Activated gamma-delta T cell treated with Interleukin-2 at 50 U/mL for 16 hours (primary cell): ENCODE measurements at regions not wholly inside any gene's neighbourhood (a gene's known extent, or its start where the extent isn't known, plus 50 kb on each side); places are given as distances from the start of the nearest gene placed in this dataset.
"Not testable (repeated sequence)": the region's sequence is repeated elsewhere in the genome, so short reads cannot be mapped to it uniquely, and the experiment has no call there.

Source experiments
- DNase-seq: peaks from one replicate; pipeline ENCODE4 v3.0.0-alpha.2; 2020

DNA sequence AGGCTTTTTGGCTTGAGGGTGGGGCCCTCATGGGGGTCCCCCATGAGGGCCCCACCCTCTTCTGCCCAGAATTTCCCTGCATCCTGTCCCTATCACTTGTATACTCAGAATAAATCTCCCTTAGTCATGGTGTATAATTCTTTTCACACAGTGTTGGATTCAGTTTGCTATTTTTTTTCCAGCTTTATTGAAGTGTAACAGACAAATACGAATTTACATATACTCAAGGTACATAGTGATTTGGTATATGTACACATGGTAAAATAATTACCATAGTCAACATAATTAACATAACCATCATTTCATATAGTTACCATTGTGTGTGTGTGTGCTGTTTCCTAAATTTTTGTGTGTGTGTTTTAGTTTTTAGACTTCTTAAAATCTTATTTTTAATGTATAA, 289.4 kb downstream of the CNTNAP3B start:
- DNase-seq = not testable (repeated sequence)

DNA sequence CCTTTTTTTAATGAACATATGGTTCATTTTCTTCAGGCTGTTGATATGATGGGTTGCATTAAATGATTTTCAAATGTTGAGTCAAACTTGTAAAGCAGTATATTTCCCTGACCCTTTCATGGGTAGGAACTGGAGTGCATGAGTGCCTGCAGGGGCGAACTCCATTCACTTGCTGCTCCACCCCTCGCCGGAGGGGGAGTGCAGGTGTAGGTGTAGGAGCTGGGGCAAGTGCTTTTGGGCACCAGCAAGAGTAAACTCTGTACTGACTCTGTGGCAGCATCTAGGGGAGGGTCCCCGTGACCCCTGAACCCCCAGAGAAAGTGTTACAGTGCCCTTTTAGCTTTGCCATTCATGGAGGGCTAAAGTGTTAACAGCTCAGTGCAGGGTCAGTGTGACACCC, 290.3 kb downstream of the CNTNAP3B start:
- not testable (repeated sequence) for DNase-seq

DNA sequence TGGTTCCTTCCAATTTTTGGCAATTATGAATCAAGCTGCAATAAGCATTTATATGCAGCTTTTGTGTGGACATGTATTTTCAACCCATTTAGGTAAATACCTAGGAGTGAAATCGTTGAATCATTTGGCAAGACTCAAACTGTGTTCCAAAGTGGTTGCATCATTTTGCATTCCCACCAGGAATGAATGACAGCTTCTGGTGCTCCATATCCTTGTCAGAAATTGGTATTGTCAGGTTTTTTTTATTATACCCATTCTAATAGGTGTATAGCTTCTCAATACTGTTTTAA, 290.7 kb downstream of the CNTNAP3B start:
- not testable (repeated sequence) for DNase-seq

DNA sequence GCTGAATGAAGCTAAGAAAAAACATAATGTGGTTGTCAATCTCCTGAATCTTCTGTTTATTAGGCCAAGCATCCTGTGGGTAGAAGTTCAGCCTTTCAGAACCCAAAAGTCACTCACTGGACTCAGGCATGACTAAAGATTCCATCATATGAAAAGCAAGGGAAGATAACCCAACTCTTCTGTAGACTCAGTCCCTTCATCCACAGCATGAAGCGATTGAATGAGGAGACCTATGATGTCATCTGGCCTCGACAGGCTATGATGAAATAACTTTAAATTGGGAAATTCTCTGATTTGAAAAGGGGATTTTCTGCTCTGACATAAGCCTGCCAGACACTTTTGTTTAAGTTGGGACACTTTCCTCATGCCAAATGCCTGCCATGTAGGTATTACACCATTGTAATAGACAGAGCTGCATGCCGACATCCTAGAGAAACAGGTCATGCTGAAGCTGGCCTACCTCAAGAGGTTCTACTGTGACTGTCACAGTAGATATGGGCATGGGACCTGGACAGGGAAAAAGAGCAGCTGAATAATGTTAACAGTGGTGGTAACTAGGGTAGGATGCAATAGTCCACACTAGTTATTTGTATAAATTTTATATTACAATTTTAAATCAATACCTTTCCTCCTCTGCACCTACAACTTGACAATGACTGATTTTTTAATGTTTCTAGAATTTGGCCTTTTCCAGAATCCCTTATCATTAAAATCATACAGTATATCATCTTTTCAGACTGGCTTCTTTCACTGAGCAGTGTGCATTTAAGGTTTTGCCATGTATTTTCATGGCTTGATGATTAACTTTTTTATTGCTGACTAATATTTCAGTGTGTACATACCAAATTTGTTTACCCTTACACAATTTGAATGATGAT, 291.3 kb downstream of the CNTNAP3B start:
- not testable (repeated sequence) for DNase-seq

DNA sequence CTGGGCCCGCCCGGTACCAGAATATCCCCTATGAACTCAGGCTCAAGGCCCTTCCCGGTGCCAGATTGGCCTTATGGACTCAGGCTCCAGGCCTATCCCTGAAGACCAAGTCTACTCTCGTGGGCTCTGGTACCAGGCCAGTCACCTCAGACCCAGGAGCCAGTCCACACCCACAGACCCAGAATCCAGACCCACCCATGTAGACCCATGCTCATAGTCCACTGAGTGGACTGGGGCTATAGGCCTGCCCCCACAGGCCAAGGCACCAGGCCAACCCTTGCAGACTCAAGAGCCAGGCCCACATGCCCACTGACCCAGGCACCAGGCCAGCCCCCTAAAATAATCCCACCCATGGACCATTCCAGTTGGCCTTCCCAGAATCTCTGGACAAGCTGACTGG, 296.1 kb downstream of the CNTNAP3B start:
- not testable (repeated sequence) for DNase-seq

DNA sequence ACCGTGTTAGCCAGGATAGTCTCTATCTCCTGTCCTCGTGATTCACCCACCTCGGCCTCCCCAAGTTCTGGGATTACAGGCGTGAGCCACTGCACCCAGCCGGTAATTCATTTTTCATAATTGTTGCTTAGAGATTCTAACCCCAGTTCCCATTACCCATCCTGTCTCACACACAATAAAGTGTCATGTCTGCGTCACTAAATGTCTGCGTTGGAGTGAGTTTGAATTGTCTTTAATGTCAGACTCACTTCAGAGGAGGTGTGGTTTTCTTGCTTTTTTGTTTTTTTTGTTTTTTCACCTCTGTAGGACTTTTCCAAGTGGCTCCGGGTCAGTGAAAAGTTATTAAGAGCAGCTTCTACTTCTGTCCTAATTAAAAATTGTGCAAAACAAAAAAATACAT, 304.5 kb downstream of the CNTNAP3B start:
- not testable (repeated sequence) for DNase-seq

DNA sequence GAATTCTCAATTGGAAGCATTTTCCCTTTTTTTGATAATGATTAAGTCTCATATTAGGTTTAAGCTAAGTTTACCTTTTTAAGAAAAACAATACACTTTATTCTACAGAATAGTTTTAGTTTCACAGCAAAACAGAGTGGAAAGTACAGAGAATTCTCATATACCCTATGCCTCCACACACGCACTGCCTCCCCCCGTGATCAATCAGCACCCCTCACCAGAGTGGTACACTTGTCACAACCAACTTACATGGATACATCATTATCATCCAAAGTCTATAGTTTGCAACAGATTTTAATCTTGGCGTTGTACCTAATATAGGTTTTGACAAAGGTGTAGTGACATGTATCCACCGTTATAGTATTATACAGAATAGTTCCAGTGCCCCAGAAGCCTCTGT, 326.5 kb downstream of the CNTNAP3B start:
- not testable (repeated sequence) for DNase-seq

DNA sequence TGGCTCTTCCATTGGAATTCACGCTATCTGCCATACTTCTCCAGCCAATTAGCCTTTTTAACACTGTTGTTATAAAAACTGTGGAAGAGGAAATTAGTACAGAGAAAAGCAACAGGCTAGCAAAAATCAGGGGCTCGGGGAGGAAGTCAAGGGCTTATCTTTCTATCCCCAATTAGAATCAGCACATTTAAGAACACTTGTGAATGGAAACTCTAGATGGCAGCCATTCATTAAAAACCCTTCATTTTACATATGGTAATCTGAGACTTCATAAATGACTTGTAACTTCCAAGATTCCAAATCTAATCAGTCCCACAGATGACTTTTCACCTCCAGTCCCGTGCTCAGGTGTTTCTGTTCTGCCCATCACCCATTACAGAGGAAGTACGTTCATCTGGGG, 330.5 kb downstream of the CNTNAP3B start:
- DNase-seq = not testable (repeated sequence)

DNA sequence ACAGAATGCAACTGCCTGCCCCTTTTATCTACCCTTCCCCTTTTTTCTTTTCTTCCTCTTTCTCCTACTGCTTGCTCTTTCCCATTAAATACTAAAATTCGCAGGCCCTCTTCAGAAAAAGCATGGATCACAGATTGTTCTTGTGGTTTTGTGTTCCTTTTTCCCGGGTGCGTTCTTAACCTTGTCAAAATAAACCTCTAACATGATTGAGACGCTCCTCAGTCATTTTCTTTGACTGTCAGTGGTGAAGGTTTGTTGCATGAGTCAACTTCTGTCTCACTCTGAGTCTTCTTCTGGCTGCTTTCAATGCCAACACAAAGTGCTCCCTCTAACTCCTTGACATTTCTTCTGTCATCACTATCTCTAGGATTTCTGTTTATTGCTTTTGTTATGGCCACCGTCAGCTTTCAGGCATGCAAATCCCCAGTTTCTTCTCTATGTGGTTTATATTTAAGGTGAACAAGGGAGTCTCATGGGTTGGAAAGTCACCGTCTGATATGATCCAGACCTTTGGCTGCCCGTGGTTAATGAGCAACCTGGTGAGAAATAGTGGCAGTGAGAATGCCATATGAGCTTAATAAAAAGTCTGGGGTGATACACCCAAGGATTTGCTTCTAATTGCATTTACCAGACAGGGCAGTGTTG, 338.4 kb downstream of the CNTNAP3B start:
- not testable (repeated sequence) for DNase-seq

DNA sequence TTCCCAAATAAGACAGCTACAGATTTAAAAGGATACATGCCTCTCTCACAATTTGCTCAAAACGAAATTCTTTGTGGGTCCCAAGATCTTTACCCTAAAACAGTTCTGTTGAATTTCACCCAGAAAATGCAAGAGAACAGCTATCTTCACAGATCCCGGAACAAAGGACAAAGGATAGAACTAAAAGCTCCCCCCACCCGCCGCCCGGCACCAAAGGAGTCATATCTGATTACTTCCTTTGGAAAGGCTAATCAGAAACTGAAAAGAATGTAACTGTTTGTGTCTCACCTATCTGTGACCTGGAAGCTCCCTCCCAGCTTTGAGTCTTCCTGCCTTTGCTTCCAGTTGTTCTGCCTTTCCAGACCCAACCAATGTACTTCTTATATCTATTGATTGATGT, 339.2 kb downstream of the CNTNAP3B start:
- DNase-seq = not testable (repeated sequence)

DNA sequence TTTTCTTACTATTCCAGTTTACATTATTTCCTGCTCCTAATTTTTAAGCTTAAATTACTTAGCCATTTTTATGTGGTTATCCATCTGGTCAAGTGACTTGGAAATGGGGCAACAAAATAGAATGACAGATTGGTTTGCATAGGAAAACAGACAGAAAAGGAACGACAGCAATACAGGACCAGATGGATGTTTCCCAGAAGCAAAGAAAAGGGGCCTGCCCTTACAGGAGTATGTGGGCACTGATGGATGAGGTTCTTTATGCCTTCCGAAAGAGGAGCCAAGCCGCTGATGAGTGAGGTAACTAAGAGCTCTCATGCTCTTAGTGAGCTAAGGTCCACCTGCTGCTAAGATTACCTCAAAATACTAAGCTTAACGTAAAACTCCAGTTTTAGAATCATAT, 339.8 kb downstream of the CNTNAP3B start:
- DNase-seq = not testable (repeated sequence)

DNA sequence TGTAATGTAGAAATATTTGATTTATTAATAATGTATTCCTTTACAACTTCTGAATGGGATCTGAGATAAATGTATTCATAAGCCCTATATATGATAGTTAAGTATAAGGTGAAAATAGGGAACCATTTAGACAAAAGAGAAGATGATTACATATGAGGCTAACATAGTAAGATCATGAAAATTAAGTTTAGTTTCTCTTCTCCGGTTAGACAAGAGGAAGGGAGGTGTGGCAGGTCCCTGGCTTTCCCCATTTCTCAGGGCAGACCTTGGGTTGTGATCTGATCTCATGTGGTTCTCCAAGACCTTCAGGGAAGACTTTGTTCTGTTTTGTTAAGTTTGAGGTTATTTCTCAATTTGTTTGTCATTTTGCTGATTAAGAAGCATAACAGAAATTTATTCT, 341.3 kb downstream of the CNTNAP3B start:
- DNase-seq = not testable (repeated sequence)

DNA sequence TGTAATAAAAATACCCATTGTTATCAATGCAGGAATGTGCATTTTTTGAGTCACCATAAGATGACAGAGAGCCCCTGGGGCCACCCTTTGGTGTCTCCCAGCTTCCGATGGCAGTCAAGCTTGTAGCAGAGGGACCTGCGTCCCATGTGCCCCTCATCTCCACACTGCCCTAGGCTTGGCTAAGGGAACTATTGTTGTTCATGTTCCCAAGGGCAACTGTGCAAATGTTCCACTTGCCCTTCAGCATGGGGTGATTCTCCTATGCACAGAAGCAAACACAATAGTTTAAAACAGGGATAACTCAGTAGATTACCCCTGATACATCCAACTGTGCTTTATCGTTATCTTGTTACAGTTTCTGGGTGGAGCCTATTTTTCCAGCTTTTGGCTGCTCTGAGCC, 342.0 kb downstream of the CNTNAP3B start:
- DNase-seq = not testable (repeated sequence)

DNA sequence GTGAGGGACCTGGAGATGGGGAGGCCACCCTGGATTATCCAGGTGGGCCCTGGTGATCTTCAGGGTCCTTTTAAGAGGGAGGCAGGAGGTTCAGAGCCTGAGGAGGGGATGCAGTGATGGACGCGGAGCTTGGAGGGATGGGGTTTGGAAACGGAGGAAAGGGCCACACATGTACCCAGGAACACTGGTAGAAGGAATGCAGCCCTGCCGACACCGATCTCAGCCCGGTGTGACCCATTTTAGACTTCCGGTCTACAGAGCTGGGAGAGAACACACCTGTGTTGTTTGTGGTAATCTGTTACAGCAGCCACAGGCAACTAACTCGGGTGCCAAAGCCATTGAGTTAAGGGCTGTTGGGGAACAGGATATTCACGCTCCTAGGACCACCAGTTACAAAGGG, 345.2 kb downstream of the CNTNAP3B start:
- not testable (repeated sequence) for DNase-seq

DNA sequence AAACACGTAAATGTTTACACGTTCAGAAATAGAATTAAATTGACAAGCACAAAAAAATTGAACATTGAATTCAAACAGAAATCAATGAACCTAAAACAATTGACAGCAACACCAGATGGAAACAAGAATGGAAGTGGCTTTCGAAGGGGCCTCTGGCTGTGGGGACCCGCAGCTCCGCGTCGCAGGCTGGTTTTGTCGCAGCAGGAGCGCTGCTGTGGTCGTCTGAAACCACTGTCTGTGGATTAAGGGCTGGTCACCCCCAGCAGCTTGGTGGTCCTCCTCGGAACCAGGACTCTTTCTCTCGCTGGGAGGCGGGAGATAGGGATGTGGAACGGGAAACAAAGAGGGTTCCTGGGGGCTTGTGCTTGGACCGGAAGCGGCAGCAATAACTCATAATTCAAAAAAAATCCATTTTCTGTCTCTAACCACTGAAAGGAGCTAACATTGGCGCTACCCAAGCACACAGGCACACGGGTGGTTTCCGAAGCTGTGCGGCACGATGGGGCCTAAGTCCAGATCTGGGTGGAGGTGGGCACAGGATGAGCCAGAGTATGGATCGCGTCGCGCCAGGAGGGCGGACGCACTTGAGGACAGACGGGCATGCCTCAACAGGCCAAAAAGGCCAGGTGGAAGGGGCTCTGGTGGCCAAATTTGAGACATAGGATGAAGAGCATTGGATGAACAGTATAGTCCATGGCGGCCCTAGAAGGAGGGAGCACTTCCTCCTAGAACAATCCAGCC, 346.0 kb downstream of the CNTNAP3B start:
- DNase-seq = not testable (repeated sequence)

DNA sequence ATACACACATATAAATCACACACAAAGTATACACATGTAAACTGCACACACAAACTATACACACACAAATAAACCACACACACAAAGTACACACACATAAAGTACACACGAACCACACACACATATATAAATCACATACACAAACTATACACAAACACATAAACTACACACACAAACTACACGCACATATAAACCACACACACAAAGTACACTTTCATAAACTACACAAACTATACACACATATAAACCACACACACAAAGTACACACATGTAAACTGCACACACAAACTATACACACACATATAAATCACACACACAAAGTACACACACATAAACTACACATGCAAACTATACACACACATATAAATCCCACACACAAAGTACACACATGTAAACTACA, 347.3 kb downstream of the CNTNAP3B start:
- not testable (repeated sequence) for DNase-seq

DNA sequence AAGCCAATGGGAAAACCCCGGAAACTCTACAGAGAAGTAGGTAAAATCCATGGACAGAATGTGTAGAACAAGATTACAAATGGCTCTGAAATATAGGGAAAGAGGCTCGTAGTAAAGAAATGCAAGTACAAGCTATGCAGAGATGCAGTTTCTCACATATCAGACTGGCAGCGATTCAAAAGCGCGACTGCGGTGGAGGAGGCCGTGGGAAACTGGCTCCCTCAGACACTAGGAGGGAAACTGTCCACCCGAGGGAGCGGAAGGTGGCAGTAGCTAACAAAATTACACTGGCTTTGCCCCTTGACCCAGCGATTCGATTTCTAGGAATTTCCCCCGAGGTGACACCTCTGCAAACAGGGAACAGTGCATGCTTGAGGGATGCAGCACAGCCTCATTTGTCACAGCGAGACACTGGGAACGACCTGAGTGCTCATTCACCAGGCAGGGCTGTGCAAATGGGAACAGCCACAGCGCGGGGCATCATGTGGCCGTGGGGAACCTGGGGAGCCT, 349.3 kb downstream of the CNTNAP3B start:
- not testable (repeated sequence) for DNase-seq

DNA sequence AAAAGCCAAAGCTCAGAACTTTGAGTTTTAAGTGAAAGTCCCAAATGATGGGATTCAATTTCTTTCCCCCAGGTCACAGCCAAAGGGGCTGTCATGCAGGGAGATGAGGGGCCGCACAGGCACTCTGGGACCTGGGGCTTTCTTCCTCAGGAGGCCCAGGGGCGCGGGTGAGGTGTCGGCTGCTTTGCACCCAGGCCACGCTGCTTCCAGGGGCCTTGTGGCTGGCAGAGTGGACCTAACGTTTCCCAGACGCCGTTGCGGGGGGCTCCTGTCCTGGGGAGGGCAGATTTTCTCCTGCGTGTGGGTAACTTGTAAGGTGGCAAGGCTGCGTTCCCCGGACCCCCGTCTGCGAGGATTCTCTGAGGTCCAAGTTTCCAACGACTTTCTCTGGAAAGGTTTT, 350.0 kb downstream of the CNTNAP3B start:
- not testable (repeated sequence) for DNase-seq

DNA sequence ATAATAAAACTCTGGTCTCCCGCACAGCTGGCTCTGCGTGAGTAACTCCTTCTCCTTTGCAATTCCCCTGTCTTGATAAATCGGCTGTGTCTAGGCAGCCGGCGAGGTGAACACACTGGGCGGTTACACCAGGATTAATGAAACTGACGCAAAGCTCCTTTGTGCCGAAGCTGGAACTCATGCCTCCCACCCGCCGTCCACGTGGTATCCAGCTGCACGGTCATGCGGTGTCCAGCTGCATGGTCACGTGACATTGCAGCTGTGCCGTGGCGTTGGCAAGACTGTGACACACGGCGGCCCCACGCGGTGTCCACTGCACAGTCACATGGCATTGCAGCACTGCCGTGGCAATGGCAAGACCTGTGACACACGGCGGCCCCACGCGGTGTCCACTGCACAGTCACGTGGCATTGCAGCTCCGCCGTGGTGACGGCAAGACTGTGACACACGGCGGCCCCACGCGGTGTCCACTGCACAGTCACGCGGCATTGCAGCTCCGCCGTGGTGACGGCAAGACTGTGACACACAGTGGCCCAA, 350.6 kb downstream of the CNTNAP3B start:
- not testable (repeated sequence) for DNase-seq

DNA sequence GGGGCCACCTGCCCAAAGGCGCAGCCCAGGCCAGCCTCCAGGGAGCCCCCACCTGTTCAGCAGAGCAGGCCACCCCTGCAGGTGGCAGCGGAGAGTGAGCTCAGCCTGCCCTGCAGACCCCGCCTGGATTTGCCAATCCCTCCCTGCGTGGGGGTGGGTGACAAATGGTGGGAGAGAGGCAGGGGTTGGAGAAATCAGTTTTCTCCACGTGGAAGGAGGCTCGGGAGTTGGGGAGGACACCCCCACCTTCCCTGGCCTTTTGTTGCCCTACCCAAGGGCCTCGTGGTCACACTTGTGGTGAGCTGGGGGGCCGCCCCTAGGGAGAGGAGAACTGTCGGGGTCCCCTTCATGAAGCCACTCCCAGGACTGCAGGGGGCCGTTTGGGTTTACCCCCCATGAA, 351.7 kb downstream of the CNTNAP3B start:
- not testable (repeated sequence) for DNase-seq

DNA sequence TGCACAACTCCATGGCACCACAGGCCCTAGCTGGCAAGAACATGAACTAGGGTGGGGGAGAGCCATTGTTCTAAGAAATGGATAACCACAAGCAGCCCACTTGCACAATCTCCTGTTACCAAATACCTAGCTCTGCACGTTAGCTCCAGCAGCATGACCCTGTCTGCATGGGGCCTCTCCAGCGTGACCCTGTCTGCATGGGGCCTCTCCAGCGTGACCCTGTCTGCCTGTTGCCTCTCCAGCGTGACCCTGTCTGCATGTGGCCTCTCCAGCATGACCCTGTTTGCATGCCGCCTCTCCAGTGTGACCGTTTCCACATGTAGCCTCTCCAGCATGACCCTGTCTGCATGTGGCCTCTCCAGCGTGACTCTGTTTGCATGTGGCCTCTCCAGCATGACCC, 356.7 kb downstream of the CNTNAP3B start:
- not testable (repeated sequence) for DNase-seq

DNA sequence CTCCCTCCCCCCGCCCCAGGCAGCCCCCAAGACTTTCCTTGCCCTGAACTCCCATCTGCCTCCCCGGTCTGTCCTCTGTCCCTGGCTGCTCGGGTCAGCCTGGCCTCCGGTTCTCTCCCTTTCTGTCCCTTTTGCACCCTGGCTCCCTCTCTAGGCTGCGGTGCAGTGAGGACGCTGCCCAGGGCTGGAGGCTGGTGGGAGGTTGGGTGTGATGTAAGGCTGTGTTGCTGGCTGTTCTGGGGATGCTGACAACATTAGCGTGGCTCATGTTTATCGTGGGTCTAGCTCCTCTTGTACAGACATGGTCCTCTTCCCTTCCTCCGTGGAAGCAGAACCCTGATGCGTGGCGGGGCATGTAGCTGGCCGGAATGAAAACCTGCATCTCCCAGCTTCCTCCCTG, 357.5 kb downstream of the CNTNAP3B start:
- not testable (repeated sequence) for DNase-seq

DNA sequence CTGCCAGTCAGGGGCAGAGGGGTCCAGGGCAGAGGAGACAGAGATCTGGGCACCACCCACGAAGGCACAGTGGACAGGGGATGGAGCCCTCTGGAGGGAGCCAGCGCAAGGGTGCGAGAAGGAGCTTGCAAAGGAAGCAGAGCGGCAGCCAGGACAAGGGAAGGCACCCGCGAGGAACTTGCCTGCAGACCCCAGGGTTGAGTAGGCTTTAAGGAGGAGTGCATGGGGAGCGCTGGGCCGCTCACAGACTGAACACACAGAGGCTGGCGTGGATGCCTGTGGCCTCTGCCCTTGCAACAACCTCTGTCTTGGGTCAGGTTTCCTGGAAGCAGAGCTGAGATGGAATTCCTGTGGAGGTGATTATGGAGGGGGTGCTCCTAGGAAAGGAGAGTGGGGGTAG, 374.4 kb downstream of the CNTNAP3B start:
- DNase-seq = not testable (repeated sequence)
